DND-41 (cell line): ENCODE measurements at regions not wholly inside any gene's neighbourhood (a gene's known extent, or its start where the extent isn't known, plus 50 kb on each side); places are given as distances from the start of the nearest gene placed in this dataset.

Experiments used
- ATAC-seq: fragments of 200-7000 bp; cut with Tn5 transposase; 3 replicates; pipeline ENCODE4 v1.9.1; 2021; ENCODE audit warnings: low read depth; ENCODE audit not compliant: insufficient read depth
- DNase-seq: peaks from one replicate; pipeline ENCODE4 v3.0.0-alpha.2; 2020
- H2AFZ ChIP-seq: 2 replicates; pipeline ENCODE4 v1.6.0; 2012; ENCODE audit warnings: low read depth, low read length
- H3K27ac ChIP-seq: 2 replicates; pipeline ENCODE4 v1.5.1; 2012; ENCODE audit warnings: low read length, inconsistent platforms
- H3K27me3 ChIP-seq: fragments of 200-600 bp; sonication (generic); 2 replicates; pipeline ENCODE4 v1.6.0; 2012; ENCODE audit warnings: low read length, mild to moderate bottlenecking, inconsistent platforms; ENCODE audit not compliant: insufficient read depth, poor library complexity
- H3K36me3 ChIP-seq: 2 replicates; pipeline ENCODE4 v1.5.1; 2012; ENCODE audit warnings: low read length, inconsistent platforms; ENCODE audit not compliant: insufficient read depth
- H3K4me1 ChIP-seq: 2 replicates; pipeline ENCODE4 v1.5.1; 2012; ENCODE audit warnings: mild to moderate bottlenecking, low read length; ENCODE audit not compliant: insufficient read depth
- H3K4me2 ChIP-seq: 2 replicates; pipeline ENCODE4 v1.6.0; 2012; ENCODE audit warnings: mild to moderate bottlenecking, moderate library complexity, low read length, inconsistent platforms; ENCODE audit not compliant: insufficient read depth
- H3K4me3 ChIP-seq, 2 experiments: fragments of 200-600 bp in 1 of 2; shearing (Covaris generic) in 1 of 2; 2 replicates each; pipeline ENCODE4 v1.5.1; 2012 to 2016; ENCODE audit warnings: inconsistent platforms in 2 of 2, low read length in 2 of 2, mild to moderate bottlenecking in 2 of 2, low read depth in 1 of 2, moderate library complexity in 1 of 2
- H3K79me2 ChIP-seq: 2 replicates; pipeline ENCODE4 v1.6.0; 2012; ENCODE audit warnings: low read length, inconsistent platforms; ENCODE audit not compliant: insufficient read depth
- H3K9ac ChIP-seq: 2 replicates; pipeline ENCODE4 v1.6.0; 2012; ENCODE audit warnings: low read depth, mild to moderate bottlenecking, inconsistent platforms, low read length, moderate library complexity
- H3K9me3 ChIP-seq: 2 replicates; pipeline ENCODE4 v1.5.1; 2012; ENCODE audit warnings: low read length, moderate library complexity, mild to moderate bottlenecking, inconsistent platforms; ENCODE audit not compliant: insufficient read depth, severe bottlenecking
- H4K20me1 ChIP-seq: 2 replicates; pipeline ENCODE4 v1.6.0; 2012; ENCODE audit warnings: low read length; ENCODE audit not compliant: insufficient read depth
- EZH2 ChIP-seq: IDR thresholded peaks from 3 replicates; pipeline ENCODE4 v1.6.1; 2012; ENCODE audit warnings: borderline replicate concordance, low read depth, mild to moderate bottlenecking, moderate library complexity, low read length, inconsistent platforms; ENCODE audit not compliant: severe bottlenecking
- TF ChIP-seq, protein P1 (sequence below): IDR thresholded peaks from 2 replicates; pipeline ENCODE4 v1.5.1; 2012; ENCODE audit warnings: borderline replicate concordance, low read length, moderate library complexity, mild to moderate bottlenecking; ENCODE audit not compliant: poor library complexity, severe bottlenecking; ENCODE audit errors: extremely low read depth

DNA sequence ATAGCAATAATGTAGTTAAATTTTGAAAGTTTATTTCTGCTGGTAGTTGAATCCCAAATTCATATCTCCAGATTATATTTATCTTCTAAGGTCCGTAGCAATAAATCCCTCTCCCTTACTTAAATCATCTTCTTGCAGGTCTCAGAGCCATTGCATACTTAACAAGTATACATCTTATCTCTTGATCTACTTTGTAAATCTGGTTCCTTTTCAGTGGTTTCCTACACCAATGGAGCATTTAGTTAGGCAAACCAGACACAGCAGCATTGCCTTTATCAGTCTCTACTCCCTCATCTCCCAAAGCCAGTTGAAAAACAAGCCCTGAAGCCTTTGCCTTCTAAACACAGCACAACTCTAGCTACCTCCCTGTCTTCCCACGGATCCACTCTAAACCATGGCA, 440.9 kb downstream of the CNTN6 start:
- no peaks in the 10 kb centered on the region for H3K27me3 ChIP-seq
- DNase-seq = no peak

GRCh38 chr3:1534252-1534651, 441.4 kb downstream of the CNTN6 start:
- Histone ChIP-seq H3K27ac (no peak overlapping the region), H3K79me2 (no peaks in the 10 kb centered on the region), H3K9me3 (no peaks in the 10 kb centered on the region), H3K36me3 (no peaks in the 10 kb centered on the region), H4K20me1 (no peaks in the 10 kb centered on the region), H3K4me2 (no peak overlapping the region), H2AFZ (no peak overlapping the region), H3K4me1 (no peaks in the 10 kb centered on the region), H3K9ac (no peak overlapping the region), H3K27me3 (no peaks in the 10 kb centered on the region), H3K4me3 (no peak overlapping the region)
- TF ChIP-seq, protein P1, sequence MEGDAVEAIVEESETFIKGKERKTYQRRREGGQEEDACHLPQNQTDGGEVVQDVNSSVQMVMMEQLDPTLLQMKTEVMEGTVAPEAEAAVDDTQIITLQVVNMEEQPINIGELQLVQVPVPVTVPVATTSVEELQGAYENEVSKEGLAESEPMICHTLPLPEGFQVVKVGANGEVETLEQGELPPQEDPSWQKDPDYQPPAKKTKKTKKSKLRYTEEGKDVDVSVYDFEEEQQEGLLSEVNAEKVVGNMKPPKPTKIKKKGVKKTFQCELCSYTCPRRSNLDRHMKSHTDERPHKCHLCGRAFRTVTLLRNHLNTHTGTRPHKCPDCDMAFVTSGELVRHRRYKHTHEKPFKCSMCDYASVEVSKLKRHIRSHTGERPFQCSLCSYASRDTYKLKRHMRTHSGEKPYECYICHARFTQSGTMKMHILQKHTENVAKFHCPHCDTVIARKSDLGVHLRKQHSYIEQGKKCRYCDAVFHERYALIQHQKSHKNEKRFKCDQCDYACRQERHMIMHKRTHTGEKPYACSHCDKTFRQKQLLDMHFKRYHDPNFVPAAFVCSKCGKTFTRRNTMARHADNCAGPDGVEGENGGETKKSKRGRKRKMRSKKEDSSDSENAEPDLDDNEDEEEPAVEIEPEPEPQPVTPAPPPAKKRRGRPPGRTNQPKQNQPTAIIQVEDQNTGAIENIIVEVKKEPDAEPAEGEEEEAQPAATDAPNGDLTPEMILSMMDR = no peak
- DNase-seq (no peak), ATAC-seq (no peak)

More for the DNA sequence above, 440.9 kb downstream of the CNTN6 start:
- Histone ChIP-seq H3K9ac (no peak overlapping the region), H3K4me1 (no peaks in the 10 kb centered on the region), H3K36me3 (no peaks in the 10 kb centered on the region), H3K4me3 (no peak overlapping the region), H3K27ac (no peak overlapping the region), H2AFZ (no peak overlapping the region), H3K9me3 (no peaks in the 10 kb centered on the region), H3K79me2 (no peaks in the 10 kb centered on the region), H3K4me2 (no peak overlapping the region), H4K20me1 (no peaks in the 10 kb centered on the region)
- ATAC-seq = no peak
- no peak for TF ChIP-seq EZH2
- TF ChIP-seq, protein P1 = no peak

- H3K9ac ChIP-seq = no peak overlapping the region
- no peaks in the 10 kb centered on the region for H4K20me1 ChIP-seq
- TF ChIP-seq, protein P1 = no peak
- TF ChIP-seq EZH2 = no peak
- H3K4me3 ChIP-seq = no peak overlapping the region
- ATAC-seq (no peak), DNase-seq (no peak)
- no peaks in the 10 kb centered on the region for H3K79me2 ChIP-seq
- H3K27ac ChIP-seq = no peak overlapping the region
- no peaks in the 10 kb centered on the region for H3K9me3 ChIP-seq
- no peaks in the 10 kb centered on the region for H3K27me3 ChIP-seq
- no peak overlapping the region for H2AFZ ChIP-seq
- no peak overlapping the region for H3K4me2 ChIP-seq
- no peaks in the 10 kb centered on the region for H3K4me1 ChIP-seq
- H3K36me3 ChIP-seq = no peaks in the 10 kb centered on the region
Observed at GRCh38 chr3:1535361-1535760, 442.5 kb downstream of the CNTN6 start.

DNA sequence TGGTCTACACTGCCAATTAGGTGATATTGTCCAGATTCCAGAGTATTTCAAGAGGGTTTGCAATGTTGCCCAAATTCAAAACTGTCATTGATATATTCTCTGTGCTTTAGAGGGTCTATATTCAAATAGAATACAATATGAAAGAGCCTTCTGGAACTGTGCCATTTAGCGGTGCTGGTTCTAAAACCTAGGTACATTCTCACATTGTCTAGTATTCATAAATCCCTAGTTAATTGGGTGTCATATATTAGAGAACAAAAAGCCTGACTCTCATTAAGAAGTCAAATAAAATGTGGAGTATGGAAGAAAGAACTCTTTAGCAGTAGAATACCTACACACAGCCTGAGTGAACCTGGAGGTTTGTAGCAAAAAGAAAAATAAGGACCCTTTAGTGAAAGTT, 447.9 kb downstream of the CNTN6 start:
- Histone ChIP-seq H3K4me1 (no peaks in the 10 kb centered on the region), H3K4me3 (no peak overlapping the region), H2AFZ (no peak overlapping the region), H3K27me3 (no peaks in the 10 kb centered on the region), H4K20me1 (no peaks in the 10 kb centered on the region), H3K9me3 (no peaks in the 10 kb centered on the region), H3K27ac (no peak overlapping the region), H3K9ac (no peak overlapping the region), H3K36me3 (no peaks in the 10 kb centered on the region), H3K79me2 (no peaks in the 10 kb centered on the region), H3K4me2 (no peak overlapping the region)
- no peak for TF ChIP-seq EZH2
- TF ChIP-seq, protein P1 = no peak
- DNase-seq = no peak
- ATAC-seq = no peak
